ENCODE measurements at regions not wholly inside any gene's neighbourhood (a gene's known extent, or its start where the extent isn't known, plus 50 kb on each side); places are given as distances from the start of the nearest gene placed in this dataset.
"Not testable (repeated sequence)": the region's sequence is repeated elsewhere in the genome, so short reads cannot be mapped to it uniquely, and the experiment has no call there.

GRCh38 chr4:8952109-8952508 lies 80.5 kb upstream of the HMX1 start:
- TF ChIP-seq POLR2A (IDR thresholded peaks at IDR 0.05; ENCODE audit: low read depth, low read length); RFX5 (IDR thresholded peaks at IDR 0.05; ENCODE audit: low read depth, low read length); CTCF (conservative IDR thresholded peaks at IDR 0.05; ENCODE audit: low read depth, low read length); CEBPB (IDR thresholded peaks at IDR 0.05; ENCODE audit: low read depth, low read length); MXI1 (IDR thresholded peaks at IDR 0.05; ENCODE audit: borderline replicate concordance, low read depth, low read length); RCOR1 (IDR thresholded peaks at IDR 0.05; ENCODE audit: insufficient replicate concordance, low read length): not testable (repeated sequence)
- TF ChIP-seq, protein P1, sequence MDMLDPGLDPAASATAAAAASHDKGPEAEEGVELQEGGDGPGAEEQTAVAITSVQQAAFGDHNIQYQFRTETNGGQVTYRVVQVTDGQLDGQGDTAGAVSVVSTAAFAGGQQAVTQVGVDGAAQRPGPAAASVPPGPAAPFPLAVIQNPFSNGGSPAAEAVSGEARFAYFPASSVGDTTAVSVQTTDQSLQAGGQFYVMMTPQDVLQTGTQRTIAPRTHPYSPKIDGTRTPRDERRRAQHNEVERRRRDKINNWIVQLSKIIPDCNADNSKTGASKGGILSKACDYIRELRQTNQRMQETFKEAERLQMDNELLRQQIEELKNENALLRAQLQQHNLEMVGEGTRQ (IDR thresholded peaks at IDR 0.05; ENCODE audit: low read depth, low read length): not testable (repeated sequence)

Measured in IMR-90 (cell line).